HepG2 (cell line): ENCODE measurements at regions not wholly inside any gene's neighbourhood (a gene's known extent, or its start where the extent isn't known, plus 50 kb on each side); places are given as distances from the start of the nearest gene placed in this dataset.
A peak's percentile ranks its signal among the peaks of the same experiment; 100 is the strongest.

Experiments used
- ATF7 ChIP-seq, 2 experiments: fragments of 450-650 bp in 1 of 2; sonication (generic) in 1 of 2; formaldehyde crosslinking in 1 of 2; IDR thresholded peaks; 2 replicates each; pipeline versions ENCODE4 v1.4.0 to v1.6.1; 2016 to 2020; ENCODE audit warnings: antibody characterized with exemption in 1 of 2, mild to moderate bottlenecking in 1 of 2, missing genetic modification reagents in 1 of 2
- EZH2 ChIP-seq: conservative IDR thresholded peaks from 2 replicates; pipeline ENCODE4 v1.6.1; 2012; ENCODE audit warnings: mild to moderate bottlenecking, low read depth, low read length, moderate library complexity
- FOXK2 ChIP-seq: fragments of 450-650 bp; IDR thresholded peaks from 2 replicates; pipeline ENCODE4 v1.6.1; 2016
- KDM1A ChIP-seq: IDR thresholded peaks from 2 replicates; pipeline ENCODE4 v1.6.1; 2016; ENCODE audit warnings: missing compliant biosample characterization
- MYNN ChIP-seq: sonication (generic); formaldehyde crosslinking; IDR thresholded peaks from 2 replicates; pipeline ENCODE4 v1.4.0; 2020; ENCODE audit warnings: mild to moderate bottlenecking, low read depth, missing genetic modification reagents
- YEATS4 ChIP-seq: sonication (generic); formaldehyde crosslinking; IDR thresholded peaks from 2 replicates; pipeline ENCODE4 v1.4.0; 2020; ENCODE audit warnings: missing genetic modification reagents, borderline replicate concordance
- ZNF207 ChIP-seq: fragments of 450-650 bp; IDR thresholded peaks from 2 replicates; pipeline ENCODE4 v1.6.1; 2016; ENCODE audit warnings: antibody characterized with exemption, borderline replicate concordance
- ZNF749 ChIP-seq: sonication (generic); formaldehyde crosslinking; IDR thresholded peaks from 2 replicates; pipeline ENCODE4 v1.8.0; 2022; ENCODE audit warnings: mild to moderate bottlenecking, missing genetic modification reagents, moderate library complexity, borderline replicate concordance
- TF ChIP-seq, protein P1 (sequence below), 2 experiments: sonication (generic) in 1 of 2; formaldehyde crosslinking in 1 of 2; IDR thresholded peaks; 2 replicates each; pipeline versions ENCODE4 v1.6.1 to v1.9.0; 2014 to 2022; ENCODE audit warnings: antibody characterized with exemption in 1 of 2, borderline replicate concordance in 1 of 2, inconsistent platforms in 1 of 2, low read depth in 1 of 2, missing genetic modification reagents in 1 of 2
- TF ChIP-seq, protein P2 (sequence below): sonication (generic); formaldehyde crosslinking; IDR thresholded peaks from 2 replicates; pipeline ENCODE4 v1.4.0; 2020; ENCODE audit warnings: missing genetic modification reagents
- TF ChIP-seq, protein P3 (sequence below): sonication (generic); formaldehyde crosslinking; IDR thresholded peaks from 2 replicates; pipeline ENCODE4 v1.4.0; 2020; ENCODE audit warnings: mild to moderate bottlenecking, missing genetic modification reagents
- TF ChIP-seq, protein P4 (sequence below): IDR thresholded peaks from 2 replicates; pipeline ENCODE4 v1.6.1; 2012; ENCODE audit warnings: low read length, improper control_type of control experiment

DNA sequence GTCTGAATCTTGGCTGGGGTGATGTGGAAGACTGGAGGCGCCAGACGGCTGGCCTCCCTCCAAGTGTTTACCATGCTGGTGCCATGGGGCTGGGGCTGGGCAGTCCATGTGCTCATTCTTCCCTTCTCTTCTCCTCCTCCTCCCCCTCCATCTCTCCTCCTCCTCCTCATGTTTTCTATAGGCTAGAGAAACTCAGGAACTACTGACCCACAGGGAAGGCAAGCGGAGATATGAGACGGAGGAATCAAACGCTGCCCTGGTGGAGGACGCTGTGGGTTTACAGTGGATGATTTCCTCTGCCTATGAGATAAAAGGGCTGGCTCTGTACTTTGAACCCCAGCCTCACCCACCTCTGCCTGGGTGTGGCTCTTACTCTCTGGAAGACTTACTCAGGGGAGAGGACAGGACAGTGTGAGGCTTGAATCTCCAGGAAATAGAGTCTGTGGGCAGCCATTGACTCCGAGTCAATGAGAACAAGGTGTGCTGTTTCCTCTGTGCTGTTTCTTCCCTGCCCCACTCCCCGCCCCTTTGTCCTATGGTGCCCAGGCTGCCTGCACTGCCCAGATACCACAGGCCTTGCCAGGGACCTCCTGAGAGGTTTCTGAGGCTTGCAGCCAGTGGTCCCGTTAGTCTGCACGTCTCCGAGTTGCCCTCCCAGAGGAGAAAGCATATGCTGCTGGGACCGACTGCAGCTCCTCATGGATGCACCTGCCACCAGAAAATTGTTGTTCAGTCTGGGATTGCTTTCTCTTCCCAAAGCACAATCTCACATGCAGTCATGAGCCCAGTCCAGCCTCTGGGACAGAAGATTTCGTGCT lies 132.6 kb upstream of the ARHGAP5 start (continued):
- TF ChIP-seq ZNF749 (CRISPR knock-in tag) (no peak), EZH2 (no peak), KDM1A (CRISPR knock-in tag) (peak; percentile 45), FOXK2 (no peak), ZNF207 (no peak), ATF7 (IDR thresholded peaks at IDR 0.05) (no peak), ATF7 (CRISPR knock-in tag; IDR thresholded peaks at IDR 0.05) (peak; percentile 24; the same call in 1 of the 2 replicates), MYNN (CRISPR knock-in tag) (0 out of 2 replicates have a peak, but pooled peaks have one; percentile 28), YEATS4 (CRISPR knock-in tag) (peak; percentile 55; the same call in 1 of the 2 replicates)
- TF ChIP-seq, protein P1, sequence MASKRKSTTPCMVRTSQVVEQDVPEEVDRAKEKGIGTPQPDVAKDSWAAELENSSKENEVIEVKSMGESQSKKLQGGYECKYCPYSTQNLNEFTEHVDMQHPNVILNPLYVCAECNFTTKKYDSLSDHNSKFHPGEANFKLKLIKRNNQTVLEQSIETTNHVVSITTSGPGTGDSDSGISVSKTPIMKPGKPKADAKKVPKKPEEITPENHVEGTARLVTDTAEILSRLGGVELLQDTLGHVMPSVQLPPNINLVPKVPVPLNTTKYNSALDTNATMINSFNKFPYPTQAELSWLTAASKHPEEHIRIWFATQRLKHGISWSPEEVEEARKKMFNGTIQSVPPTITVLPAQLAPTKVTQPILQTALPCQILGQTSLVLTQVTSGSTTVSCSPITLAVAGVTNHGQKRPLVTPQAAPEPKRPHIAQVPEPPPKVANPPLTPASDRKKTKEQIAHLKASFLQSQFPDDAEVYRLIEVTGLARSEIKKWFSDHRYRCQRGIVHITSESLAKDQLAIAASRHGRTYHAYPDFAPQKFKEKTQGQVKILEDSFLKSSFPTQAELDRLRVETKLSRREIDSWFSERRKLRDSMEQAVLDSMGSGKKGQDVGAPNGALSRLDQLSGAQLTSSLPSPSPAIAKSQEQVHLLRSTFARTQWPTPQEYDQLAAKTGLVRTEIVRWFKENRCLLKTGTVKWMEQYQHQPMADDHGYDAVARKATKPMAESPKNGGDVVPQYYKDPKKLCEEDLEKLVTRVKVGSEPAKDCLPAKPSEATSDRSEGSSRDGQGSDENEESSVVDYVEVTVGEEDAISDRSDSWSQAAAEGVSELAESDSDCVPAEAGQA (IDR thresholded peaks at IDR 0.05; ENCODE audit: low read depth) = no peak
- TF ChIP-seq, protein P1 (CRISPR knock-in tag; IDR thresholded peaks at IDR 0.05; ENCODE audit: borderline replicate concordance) = no peak
- TF ChIP-seq, protein P2, sequence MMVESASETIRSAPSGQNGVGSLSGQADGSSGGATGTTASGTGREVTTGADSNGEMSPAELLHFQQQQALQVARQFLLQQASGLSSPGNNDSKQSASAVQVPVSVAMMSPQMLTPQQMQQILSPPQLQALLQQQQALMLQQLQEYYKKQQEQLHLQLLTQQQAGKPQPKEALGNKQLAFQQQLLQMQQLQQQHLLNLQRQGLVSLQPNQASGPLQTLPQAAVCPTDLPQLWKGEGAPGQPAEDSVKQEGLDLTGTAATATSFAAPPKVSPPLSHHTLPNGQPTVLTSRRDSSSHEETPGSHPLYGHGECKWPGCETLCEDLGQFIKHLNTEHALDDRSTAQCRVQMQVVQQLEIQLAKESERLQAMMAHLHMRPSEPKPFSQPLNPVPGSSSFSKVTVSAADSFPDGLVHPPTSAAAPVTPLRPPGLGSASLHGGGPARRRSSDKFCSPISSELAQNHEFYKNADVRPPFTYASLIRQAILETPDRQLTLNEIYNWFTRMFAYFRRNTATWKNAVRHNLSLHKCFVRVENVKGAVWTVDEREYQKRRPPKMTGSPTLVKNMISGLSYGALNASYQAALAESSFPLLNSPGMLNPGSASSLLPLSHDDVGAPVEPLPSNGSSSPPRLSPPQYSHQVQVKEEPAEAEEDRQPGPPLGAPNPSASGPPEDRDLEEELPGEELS = peak; percentile 78; the same call in 1 of the 2 replicates
- TF ChIP-seq, protein P3, sequence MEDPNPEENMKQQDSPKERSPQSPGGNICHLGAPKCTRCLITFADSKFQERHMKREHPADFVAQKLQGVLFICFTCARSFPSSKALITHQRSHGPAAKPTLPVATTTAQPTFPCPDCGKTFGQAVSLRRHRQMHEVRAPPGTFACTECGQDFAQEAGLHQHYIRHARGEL = no peak
- TF ChIP-seq, protein P4, sequence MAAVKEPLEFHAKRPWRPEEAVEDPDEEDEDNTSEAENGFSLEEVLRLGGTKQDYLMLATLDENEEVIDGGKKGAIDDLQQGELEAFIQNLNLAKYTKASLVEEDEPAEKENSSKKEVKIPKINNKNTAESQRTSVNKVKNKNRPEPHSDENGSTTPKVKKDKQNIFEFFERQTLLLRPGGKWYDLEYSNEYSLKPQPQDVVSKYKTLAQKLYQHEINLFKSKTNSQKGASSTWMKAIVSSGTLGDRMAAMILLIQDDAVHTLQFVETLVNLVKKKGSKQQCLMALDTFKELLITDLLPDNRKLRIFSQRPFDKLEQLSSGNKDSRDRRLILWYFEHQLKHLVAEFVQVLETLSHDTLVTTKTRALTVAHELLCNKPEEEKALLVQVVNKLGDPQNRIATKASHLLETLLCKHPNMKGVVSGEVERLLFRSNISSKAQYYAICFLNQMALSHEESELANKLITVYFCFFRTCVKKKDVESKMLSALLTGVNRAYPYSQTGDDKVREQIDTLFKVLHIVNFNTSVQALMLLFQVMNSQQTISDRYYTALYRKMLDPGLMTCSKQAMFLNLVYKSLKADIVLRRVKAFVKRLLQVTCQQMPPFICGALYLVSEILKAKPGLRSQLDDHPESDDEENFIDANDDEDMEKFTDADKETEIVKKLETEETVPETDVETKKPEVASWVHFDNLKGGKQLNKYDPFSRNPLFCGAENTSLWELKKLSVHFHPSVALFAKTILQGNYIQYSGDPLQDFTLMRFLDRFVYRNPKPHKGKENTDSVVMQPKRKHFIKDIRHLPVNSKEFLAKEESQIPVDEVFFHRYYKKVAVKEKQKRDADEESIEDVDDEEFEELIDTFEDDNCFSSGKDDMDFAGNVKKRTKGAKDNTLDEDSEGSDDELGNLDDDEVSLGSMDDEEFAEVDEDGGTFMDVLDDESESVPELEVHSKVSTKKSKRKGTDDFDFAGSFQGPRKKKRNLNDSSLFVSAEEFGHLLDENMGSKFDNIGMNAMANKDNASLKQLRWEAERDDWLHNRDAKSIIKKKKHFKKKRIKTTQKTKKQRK = no peak
